HG02763 (cell line): ENCODE measurements at regions not wholly inside any gene's neighbourhood (a gene's known extent, or its start where the extent isn't known, plus 50 kb on each side); places are given as distances from the start of the nearest gene placed in this dataset.

ENCODE experiments used
- ATAC-seq: cut with Tn5 transposase; IDR thresholded peaks from one replicate; pipeline ENCODE4 v1.9.1; 2021; ENCODE audit warnings: mild to moderate bottlenecking, moderate library complexity; ENCODE audit not compliant: unreplicated experiment

DNA sequence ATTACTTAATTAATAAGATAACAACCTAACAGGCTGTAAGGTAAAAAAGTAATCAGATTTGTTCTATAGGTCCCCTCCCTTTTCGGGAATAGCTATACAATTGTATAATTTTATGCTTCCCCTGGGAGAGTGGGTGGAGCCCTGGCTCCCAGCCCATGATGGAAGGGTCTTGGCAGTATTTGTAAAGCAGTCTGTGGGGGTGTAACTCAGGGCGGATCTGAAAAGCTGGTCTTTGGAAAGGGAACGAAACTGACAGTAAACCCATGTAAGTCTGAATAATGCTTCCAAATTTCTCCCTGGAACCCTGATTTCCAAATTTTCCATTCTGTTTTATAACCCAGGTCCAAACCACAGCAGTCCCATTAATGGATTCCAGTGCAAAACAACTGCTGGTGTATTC, 110.4 kb downstream of the DAD1 start:
- no peak for ATAC-seq

DNA sequence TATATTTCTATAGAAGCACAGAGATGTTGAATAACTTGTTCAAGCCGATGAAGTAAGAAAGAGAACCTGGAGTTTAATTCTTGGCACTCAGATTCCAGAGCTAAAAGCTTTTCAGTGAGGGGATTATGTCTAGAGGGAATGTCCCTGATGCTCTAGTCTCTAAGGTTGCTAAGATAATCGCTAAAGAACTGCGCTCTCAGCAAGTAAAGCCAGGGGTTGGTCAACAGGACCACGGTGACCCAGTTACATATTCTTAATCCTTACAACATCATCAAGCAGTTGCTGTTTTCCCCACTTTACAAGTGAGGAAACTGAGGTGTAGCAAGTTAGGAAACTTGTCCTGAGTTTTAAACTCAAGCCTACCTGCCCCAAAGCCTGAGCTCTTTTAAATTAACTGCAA, 110.8 kb downstream of the DAD1 start:
- no peak for ATAC-seq

DNA sequence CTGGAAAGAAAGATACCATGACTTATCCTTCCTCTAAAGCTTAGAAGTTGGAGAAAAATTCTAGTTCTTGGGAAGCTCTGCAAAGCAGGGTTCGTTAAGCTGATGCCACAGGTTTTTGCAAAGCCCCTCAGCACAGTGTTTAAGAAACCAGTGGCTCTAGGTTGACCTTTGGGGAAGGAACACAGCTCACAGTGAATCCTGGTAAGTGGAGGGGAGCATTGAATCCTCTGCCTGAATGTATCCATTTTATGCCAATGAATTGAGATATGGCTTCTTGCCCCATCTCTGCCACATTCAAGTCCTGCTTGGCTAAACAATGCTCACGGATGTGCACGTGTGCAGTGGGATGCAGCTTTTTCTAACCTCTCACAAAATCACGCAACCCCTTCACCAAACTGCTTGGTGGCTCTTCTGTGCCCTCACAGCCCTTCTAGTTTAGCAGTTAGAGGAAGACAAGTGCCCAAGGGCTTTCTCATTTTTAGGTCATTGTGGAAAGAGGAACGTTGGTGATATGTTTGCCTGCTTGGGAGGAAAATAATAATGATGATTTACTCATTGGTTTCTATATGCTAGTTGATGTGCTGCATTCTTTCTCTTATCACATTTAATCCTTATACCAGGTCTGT, 111.3 kb downstream of the DAD1 start:
- no peak for ATAC-seq

DNA sequence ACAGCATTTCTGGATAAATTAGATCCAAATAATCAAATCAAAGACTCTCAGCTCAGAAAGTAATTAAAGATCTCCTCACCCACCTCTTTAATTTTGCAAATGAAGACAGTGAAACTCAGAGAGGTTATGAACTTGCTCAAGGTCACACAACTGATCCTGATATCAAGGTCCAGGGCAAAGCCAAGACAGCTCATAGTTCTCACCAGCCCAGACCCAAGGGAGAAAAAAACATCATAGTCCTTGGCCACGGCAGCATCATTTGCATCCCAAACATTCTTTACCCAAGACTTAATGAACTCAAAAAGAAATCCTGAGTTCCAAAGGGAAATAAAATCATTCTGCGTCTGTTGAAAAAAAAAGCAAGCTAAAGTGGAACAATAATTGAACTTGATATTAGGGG, 112.1 kb downstream of the DAD1 start:
- no peak for ATAC-seq

DNA sequence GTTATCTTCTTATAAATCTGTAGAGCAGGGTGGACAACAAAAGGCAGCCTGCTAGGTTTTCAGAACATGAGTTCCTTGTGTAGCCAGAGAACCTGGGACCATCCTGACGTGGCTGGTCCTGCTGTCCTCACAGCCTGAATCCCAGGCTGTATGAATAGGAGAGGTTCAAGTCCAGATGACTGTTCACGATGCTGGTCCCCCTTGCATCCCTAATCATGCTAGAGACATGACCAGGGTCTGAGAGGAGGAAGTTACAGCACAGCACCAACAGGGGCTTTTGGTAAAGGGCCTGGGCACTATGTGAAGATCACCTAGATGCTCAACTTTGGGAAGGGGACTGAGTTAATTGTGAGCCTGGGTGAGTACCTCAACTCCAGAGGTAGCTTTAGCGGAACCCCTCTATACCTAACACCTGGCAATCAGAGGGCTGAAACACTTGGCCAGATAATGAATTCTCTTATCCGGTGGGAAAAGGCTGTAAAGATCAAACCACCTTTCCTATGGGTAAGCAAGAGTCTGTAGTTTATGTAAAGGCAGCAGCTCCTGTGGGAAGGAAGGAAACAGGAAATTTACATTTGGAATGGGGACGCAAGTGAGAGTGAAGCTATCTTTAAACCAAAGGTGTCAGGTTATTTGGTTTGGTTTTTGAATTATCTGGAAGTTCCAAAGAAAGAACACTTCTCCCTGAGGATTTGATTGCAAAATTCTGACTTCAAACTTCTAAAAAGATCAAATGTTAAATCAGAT, 112.8 kb downstream of the DAD1 start:
- no peak for ATAC-seq

DNA sequence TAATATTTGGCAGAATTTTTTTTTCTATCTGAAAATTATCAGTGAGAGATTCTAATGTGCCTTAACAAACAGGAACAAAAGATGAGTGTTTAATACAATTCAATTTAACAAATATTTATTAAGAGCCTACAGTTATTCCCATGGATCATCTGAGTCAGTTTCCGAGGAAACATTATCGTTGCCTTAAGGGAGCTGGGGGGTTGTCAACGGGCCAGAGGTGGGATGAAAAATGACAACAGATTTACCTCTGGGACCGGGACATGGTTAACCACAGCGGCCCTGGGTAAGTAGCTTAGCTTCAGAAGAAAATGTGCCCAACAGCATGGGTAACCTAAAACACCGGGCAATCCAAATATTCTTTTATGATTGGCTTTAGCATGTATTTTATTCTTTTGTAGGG, 113.6 kb downstream of the DAD1 start:
- ATAC-seq, result no peak

DNA sequence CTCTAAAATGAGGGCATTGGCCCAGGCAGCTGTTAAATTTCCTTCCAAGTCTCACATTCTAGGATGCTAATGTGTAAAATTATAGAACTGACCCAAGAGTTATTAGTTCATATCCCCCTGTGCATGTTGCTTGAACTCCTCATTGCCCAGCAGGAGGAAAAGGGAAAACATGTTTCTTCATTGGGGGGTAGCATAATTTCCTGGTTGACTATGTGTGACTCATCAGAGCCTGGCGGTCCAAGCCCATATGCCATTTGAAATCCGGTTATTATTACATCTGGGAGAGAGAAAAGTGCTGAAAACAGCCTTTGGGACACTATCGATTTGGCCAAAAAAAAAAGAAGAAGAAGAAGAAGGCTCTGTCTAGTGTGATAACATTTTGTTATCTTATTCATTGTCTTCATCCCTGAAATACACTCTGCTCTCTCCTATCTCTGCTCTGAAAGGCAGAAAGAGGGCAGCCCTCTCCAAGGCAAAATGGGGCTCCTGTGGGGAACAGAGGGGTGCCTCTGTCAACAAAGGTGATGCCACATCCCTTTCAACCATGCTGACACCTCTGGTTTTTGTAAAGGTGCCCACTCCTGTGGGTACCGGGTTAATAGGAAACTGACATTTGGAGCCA, 114.2 kb downstream of the DAD1 start:
- ATAC-seq, result no peak

DNA sequence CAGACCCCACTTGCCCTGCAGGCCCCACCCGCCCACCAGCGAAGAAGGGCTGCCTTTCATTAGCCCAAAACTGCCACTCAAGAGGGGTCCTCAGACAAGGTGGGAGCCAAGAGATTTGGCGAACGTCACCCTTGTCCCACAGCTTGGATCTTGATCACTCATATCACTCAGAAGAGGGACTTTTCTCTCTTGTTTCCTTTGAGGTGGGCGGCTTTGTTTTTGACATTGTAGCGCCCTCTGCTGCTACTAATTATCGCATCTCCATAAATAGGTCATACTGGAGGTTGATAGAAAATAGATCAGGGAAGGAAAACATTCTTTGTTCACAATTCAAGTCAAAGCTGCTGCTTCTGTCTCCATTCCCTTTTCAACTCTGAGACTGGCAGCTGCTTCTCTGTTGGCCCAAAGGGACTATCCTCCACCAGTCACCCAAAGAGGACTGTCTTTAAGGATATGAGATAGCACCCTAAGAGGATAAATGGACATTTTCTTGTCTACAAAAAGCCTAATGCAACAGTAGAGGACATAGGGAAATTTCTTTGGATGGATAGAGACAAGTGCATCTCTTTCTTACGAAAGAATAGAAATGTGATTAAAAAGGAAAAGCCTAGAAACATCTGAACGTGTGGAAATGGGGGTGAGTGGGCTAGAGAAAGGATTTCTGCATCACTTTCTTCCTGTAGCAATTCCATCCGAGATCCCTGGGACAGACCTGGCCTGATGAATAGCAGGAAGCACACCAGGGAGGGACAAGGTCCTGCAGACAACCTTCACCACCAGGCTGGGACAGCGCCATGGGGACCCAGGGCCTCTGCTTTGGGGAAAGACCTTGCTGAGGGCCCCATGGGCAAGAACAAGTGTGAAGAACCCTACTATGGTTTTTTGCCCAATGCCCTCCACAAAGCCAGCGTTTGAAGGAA, 115.8 kb downstream of the DAD1 start:
- peak; percentile 45 for ATAC-seq

DNA sequence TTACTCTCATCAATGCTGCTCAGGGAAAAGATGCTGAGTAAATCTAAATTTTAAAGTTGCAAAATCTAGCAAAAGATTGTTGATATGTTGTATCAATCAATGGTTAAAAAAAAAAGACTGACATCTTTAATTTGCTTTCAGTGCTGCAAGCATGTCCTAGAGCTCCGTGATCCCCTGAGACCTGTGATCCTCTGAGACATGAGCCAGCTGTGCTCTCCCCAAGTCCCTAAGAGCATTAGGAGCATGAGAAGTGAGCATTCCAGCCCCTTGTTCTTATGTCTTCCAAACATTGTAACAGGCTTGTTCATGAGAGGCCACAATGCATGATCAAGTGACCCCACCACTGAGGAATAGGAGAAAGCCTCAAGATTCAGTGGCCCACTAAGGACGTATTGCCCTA, 116.6 kb downstream of the DAD1 start:
- ATAC-seq, result no peak

DNA sequence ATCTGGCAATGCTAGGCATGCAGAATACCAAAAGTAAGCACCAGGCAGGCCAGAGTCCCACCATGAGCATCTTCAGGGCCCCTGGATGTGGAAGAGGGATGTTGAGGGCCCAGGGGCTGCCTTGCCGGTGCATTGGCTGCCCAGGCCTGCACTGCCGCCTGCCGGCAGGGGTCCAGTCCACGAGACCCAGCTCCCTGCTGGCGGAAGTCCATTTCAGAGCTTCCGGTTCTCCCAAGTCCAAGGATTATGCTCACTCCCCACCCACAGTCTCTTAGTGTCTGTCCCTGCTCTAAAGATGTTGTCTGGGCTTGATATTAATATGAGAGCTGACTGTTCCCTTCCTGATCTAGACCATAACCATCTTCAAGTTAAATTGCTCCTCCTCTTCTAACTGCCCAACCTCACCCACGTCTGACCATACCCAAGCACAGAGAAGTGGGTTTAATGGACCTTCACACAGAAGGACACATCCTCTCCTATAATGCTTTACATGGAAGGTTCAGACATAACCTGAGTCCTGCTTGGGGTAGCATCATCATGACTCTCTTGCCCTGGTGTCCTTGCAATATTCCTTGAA, 117.4 kb downstream of the DAD1 start:
- no peak for ATAC-seq

DNA sequence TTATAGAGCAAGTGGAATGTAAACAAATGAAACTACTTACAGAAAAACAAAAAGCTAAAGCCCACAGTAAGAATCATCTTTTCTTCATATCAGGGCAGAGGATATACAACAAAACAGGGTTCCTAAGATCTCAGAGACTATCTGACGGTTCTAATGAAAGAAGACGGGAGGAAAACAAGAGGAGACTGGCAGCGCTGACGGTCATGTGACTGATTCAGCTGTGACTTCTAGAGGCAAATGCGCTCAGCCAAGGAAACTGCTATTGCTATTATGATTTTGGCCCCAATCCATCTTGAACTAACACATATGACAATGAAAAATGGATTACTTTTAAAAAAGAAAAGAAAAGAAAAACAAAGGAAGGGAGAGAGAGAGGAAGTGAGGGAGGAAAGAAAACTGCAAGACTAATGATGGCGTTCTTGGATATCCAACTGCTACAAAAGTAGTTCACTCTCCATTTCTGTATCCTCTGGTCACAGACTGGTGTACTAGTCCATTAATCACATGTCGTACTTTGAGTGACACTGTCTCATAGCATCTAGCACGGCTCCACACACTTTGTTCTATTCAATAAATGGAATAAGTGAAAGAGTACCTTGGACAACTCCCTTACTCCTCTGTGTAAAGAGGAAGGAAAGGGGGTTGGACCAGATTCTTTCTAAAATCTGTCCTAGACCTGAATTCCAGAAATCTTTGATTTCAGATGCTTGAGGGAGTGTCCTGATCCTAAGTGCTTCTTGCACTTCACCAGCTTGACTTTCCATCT, 119.3 kb downstream of the DAD1 start:
- ATAC-seq, result no peak

DNA sequence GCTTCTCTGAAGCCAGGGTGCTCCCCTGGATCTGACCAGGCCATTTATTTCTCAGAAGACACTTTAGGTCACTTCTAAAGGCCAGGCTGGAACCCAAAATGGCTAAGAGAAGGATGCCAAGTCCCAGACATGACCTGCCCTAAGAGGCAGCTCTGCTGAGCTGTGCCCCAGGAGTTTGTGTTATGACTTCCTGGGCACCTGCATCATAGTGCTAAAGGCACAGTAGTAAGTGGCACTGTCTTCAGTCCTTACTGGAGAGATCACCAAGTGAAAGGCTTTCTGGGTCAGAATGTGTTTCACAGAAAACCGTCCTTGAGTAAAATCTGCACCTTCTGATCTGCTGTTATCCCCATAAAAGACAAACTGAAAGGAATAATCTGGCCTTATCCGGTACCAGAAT, 120.2 kb downstream of the DAD1 start:
- no peak for ATAC-seq

DNA sequence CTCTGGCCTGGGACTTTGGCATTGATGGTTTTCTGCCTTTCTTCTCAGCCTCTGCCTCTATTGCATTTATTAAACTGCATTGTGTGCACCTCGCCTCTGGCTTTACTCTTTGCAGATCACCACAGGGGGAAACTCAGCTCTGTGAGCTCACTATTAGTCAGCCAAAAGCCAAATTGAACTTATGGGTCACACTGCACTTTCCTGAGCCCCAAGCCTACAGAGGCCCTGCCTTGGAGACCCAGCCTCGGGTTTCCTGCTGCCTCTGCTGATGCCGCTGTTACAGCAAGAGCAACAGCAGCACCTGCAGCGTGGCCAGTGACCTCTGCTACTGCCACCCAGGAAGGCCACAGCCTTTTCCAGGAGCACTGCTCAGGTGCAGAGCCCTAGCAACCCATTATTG, 122.5 kb downstream of the DAD1 start:
- ATAC-seq, result no peak

DNA sequence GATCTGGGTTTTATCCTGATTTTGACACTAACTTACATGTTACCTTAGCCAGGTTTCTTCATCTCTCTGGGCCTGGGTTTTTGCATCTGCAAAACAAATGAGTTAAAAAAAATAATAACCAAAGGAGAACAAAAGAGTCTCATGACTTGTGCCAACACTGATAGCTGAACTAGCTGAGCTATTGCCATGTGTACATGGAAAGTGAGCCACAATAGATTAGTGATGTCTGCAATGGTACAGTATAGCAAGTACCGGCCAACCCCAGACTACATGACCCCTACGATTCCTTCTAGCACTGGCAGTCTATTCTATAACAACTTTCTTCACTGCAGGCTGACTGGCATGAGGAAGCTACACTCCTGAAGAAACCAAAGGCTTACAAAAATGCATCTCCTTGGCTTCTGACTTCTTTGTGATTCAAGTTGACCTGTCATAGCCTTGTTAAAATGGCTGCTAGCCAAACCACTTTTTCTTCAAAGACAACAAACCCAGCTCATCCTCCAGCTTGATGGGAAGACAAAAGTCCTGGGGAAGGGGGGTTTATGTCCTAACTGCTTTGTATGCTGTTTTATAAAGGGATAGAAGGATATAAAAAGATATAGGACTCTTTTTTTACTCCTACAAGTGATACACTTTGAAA, 123.7 kb downstream of the DAD1 start:
- peak; percentile 3 for ATAC-seq

DNA sequence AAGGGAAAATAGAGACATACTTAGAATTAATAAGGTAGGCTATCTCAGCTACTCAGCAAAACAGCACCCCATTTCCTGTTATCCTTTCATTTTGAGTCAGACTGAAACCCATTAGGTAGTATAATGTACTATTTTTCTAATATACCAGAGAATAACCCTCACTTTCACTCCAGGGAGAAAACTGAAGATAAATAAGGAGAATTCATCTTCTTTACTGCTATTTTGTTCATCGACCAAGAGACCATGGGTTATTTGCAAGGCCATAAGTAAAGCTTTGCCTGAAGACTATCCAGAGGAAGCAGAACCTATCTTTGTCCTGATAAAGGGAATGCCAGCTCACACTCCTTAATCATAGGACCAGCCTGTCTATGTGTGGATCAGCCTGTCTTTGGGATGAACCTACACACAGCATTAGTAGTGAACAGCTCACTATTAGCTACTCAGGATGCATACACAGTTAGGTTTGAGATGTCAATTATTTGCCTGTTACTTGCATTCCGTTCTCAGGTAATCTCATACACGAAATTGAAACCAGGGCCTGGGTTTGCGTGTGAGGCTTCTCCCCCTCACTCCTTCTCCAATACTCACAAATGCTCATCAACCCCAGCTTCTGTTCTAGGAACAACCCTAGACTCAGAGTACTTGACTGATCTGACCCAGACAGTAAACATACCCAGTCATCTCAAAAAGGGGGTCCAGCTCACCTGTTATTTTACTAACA, 124.4 kb downstream of the DAD1 start:
- peak; percentile 74 for ATAC-seq

DNA sequence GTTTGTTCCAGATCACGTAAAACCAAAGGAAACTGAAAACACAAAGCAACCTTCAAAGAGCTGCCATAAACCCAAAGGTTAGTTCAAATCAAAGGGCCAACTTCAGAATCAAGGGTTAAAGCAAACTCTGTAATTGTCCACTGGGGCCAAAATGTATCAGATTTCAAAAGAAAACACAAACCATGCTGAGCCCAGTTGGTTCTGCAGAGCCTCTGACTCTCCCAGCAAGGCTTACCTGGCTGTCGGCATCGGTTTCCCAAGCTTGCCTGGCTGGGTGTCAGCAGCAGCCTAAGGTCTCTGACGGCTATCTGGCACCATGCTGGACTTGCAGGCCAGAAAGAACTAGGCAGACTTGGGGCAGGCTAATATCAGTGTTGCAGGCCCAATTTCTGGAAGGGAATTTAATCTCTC, 125.3 kb downstream of the DAD1 start:
- ATAC-seq, result no peak

DNA sequence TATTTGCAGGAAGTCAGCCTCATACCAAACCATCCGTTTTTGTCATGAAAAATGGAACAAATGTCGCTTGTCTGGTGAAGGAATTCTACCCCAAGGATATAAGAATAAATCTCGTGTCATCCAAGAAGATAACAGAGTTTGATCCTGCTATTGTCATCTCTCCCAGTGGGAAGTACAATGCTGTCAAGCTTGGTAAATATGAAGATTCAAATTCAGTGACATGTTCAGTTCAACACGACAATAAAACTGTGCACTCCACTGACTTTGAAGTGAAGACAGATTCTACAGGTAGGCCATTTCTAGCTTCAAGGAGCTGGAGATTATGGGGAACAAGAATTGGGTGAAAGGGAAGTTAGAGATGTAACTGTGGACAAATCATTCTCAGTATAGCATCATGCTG, 126.1 kb downstream of the DAD1 start:
- ATAC-seq, result no peak

DNA sequence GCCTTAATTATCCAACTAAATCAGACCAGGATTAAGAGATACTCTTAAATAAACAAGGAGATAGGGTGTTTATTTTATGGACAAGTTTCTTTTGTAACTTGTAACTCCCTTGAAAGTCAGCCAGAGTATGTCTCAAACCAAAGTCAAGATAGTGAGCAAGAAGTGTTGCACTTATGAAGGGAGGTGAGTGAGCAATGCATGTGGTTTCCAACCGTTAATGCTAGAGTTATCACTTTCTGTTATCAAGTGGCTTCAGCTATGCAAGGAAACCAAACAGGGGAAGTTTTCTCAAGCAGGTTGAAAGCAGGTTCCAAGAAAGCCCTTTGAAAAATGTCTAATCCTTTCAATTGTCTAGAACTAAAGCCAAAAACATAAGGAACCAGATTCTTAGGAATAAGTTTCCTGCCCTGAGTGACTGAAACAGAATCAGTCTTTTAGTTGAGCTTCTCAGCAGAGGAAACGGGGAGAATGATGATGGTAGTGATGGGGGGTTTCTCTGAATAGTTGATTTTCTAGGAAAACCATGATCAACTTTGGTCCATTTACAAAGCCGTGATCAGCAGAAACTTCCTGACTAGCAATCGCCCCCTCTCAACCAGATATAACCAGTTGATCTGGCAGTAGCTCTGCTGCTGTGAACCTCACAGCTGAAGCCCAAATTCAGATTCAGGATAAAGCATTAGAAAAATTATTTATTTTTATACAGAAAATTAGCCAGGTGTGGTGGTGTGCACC, 128.4 kb downstream of the DAD1 start:
- ATAC-seq, result no peak
